ENCODE measurements at regions not wholly inside any gene's neighbourhood (a gene's known extent, or its start where the extent isn't known, plus 50 kb on each side); places are given as distances from the start of the nearest gene placed in this dataset.

DNA sequence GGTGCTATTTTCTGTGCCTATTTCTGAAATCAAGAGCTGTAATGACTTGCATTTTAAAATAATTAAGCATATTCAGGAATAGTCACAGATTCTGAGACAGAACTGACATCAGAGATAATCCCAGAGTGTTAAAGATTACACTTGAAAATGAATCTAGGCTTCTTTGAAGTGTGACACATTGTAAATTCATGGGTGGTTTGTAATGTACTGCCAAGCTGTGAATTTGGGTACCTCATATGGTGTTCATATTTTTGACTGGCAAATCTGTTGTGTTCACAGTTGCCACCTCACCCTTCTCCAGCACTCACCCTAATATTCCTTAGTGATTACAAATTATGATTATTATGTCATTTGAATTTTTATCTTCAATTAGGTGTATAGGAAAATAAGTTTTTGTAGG lies 78.5 kb upstream of the CSRP2 start:
- Mint-ChIP-seq H3K4me1 (peaks cover 17% of the 10 kb centered on the region), H3K27me3 (ENCODE audit: insufficient read depth, low read depth, poor library complexity) (peaks cover 1% of the 10 kb centered on the region), H3K27ac (no peak overlapping the region), H3K36me3 (ENCODE audit: low read depth) (no peaks in the 10 kb centered on the region), H3K9me3 (no peaks in the 10 kb centered on the region), H3K4me3 (no peak overlapping the region)
- TF ChIP-seq POLR2AphosphoS5 (IDR thresholded peaks at IDR 0.05; ENCODE audit: low read depth) (no peak), ZNF462 (CRISPR knock-in tag; IDR thresholded peaks at IDR 0.05) (no peak), JUNB (IDR thresholded peaks at IDR 0.05; ENCODE audit: unreplicated experiment) (no peak), ZNF331 (CRISPR knock-in tag; IDR thresholded peaks at IDR 0.05; ENCODE audit: low read depth) (no peak), ZNF114 (CRISPR knock-in tag; IDR thresholded peaks at IDR 0.05) (no peak), STAT1 (IDR thresholded peaks at IDR 0.05; ENCODE audit: unreplicated experiment) (no peak), NANOG (IDR thresholded peaks at IDR 0.05; ENCODE audit: borderline replicate concordance) (no peak), EZH2phosphoT487 (IDR thresholded peaks at IDR 0.05; ENCODE audit: unreplicated experiment) (no peak), CREB1 (CRISPR knock-in tag; IDR thresholded peaks at IDR 0.05; ENCODE audit: low read depth) (no peak), EZH2 (IDR thresholded peaks at IDR 0.05; ENCODE audit: low read depth, unreplicated experiment) (no peak)
- TF ChIP-seq, protein P1, sequence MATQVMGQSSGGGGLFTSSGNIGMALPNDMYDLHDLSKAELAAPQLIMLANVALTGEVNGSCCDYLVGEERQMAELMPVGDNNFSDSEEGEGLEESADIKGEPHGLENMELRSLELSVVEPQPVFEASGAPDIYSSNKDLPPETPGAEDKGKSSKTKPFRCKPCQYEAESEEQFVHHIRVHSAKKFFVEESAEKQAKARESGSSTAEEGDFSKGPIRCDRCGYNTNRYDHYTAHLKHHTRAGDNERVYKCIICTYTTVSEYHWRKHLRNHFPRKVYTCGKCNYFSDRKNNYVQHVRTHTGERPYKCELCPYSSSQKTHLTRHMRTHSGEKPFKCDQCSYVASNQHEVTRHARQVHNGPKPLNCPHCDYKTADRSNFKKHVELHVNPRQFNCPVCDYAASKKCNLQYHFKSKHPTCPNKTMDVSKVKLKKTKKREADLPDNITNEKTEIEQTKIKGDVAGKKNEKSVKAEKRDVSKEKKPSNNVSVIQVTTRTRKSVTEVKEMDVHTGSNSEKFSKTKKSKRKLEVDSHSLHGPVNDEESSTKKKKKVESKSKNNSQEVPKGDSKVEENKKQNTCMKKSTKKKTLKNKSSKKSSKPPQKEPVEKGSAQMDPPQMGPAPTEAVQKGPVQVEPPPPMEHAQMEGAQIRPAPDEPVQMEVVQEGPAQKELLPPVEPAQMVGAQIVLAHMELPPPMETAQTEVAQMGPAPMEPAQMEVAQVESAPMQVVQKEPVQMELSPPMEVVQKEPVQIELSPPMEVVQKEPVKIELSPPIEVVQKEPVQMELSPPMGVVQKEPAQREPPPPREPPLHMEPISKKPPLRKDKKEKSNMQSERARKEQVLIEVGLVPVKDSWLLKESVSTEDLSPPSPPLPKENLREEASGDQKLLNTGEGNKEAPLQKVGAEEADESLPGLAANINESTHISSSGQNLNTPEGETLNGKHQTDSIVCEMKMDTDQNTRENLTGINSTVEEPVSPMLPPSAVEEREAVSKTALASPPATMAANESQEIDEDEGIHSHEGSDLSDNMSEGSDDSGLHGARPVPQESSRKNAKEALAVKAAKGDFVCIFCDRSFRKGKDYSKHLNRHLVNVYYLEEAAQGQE (IDR thresholded peaks at IDR 0.05; ENCODE audit: unreplicated experiment), result no peak
- TF ChIP-seq, protein P2, sequence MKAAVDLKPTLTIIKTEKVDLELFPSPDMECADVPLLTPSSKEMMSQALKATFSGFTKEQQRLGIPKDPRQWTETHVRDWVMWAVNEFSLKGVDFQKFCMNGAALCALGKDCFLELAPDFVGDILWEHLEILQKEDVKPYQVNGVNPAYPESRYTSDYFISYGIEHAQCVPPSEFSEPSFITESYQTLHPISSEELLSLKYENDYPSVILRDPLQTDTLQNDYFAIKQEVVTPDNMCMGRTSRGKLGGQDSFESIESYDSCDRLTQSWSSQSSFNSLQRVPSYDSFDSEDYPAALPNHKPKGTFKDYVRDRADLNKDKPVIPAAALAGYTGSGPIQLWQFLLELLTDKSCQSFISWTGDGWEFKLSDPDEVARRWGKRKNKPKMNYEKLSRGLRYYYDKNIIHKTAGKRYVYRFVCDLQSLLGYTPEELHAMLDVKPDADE (IDR thresholded peaks at IDR 0.05), result no peak
- Histone ChIP-seq H3K9me2 (ENCODE audit: insufficient read depth) (no peaks in the 10 kb centered on the region), H3K27ac (ENCODE audit: low read depth) (no peak overlapping the region), H3K27me3 (ENCODE audit: insufficient read depth) (0 out of 2 replicates have a peak, but pooled peaks cover under 1% of the 10 kb centered on the region), H3K4me3 (no peak overlapping the region), H3K4me1 (ENCODE audit: insufficient read depth) (peaks cover 3% of the 10 kb centered on the region; the same call in 1 of the 2 replicates), H3F3A (replicated peaks; ENCODE audit: low read depth) (no peaks in the 10 kb centered on the region), H2AFZ (no peak overlapping the region), H4K20me1 (replicated peaks; ENCODE audit: insufficient read depth) (no peaks in the 10 kb centered on the region), H3K36me3 (ENCODE audit: insufficient read depth) (no peaks in the 10 kb centered on the region), H3K4me2 (no peak overlapping the region), H3K79me2 (replicated peaks; ENCODE audit: insufficient read depth) (no peaks in the 10 kb centered on the region)
- ATAC-seq (no peak), DNase-seq (ENCODE audit: low spot score) (no peak)
